ENCODE measurements at regions not wholly inside any gene's neighbourhood (a gene's known extent, or its start where the extent isn't known, plus 50 kb on each side); places are given as distances from the start of the nearest gene placed in this dataset.

DNA sequence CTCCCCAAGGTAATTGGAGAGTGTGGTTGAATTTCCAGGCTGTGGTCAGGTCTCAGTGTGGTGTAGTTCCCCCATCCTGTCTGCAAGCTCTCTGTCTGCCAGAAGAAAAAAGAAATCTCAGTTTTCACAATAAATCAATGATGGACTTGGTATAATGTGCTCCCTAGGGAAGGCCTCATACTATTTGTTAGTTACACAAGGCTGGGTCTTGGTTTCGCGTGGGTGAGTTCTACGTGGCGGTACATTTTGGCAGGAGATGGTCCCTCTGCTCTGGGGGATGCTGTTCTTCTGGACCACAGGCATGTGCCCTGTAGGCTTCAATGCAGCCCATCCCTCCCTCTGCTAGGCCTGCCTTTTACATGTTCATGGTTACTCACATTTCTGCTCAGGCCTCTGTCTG lies 206.4 kb upstream of the PELI2 start:
- H3K27ac ChIP-seq (ENCODE audit: low read depth, low read length): no peak overlapping the region
- H3K9me3 ChIP-seq (ENCODE audit: control insufficient read depth, low read length): no peaks in the 10 kb centered on the region
- H3K4me1 ChIP-seq (ENCODE audit: control insufficient read depth, insufficient read depth, low read length): no peaks in the 10 kb centered on the region
- no peak overlapping the region for H3K9ac ChIP-seq (ENCODE audit: extremely low read depth, low read length, poor library complexity, severe bottlenecking)
- Mint-ChIP-seq H3K27me3 (ENCODE audit: insufficient read depth) (no peaks in the 10 kb centered on the region), H3K4me3 (no peak overlapping the region), H3K27ac (no peak overlapping the region), H3K9me3 (peaks cover 6% of the 10 kb centered on the region), H3K36me3 (ENCODE audit: low read depth) (no peaks in the 10 kb centered on the region), H3K4me1 (peaks cover 4% of the 10 kb centered on the region)
- no peak for DNase-seq
- no peaks in the 10 kb centered on the region for H3K27me3 ChIP-seq (ENCODE audit: control insufficient read depth, insufficient read depth, low read length, poor library complexity, severe bottlenecking)
- TF ChIP-seq, protein P1, sequence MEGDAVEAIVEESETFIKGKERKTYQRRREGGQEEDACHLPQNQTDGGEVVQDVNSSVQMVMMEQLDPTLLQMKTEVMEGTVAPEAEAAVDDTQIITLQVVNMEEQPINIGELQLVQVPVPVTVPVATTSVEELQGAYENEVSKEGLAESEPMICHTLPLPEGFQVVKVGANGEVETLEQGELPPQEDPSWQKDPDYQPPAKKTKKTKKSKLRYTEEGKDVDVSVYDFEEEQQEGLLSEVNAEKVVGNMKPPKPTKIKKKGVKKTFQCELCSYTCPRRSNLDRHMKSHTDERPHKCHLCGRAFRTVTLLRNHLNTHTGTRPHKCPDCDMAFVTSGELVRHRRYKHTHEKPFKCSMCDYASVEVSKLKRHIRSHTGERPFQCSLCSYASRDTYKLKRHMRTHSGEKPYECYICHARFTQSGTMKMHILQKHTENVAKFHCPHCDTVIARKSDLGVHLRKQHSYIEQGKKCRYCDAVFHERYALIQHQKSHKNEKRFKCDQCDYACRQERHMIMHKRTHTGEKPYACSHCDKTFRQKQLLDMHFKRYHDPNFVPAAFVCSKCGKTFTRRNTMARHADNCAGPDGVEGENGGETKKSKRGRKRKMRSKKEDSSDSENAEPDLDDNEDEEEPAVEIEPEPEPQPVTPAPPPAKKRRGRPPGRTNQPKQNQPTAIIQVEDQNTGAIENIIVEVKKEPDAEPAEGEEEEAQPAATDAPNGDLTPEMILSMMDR (conservative IDR thresholded peaks at IDR 0.05): no peak
- no peak overlapping the region for H3K4me3 ChIP-seq (ENCODE audit: low read length)
- no peaks in the 10 kb centered on the region for H3K36me3 ChIP-seq (ENCODE audit: control insufficient read depth, insufficient read depth, low read length)
- 99 to 100% methylated on average over 4 of the region's 4 CpGs for WGBS, 2 experiments (ENCODE audit: insufficient coverage in 1 of 2, insufficient read length in 1 of 2)

DNA sequence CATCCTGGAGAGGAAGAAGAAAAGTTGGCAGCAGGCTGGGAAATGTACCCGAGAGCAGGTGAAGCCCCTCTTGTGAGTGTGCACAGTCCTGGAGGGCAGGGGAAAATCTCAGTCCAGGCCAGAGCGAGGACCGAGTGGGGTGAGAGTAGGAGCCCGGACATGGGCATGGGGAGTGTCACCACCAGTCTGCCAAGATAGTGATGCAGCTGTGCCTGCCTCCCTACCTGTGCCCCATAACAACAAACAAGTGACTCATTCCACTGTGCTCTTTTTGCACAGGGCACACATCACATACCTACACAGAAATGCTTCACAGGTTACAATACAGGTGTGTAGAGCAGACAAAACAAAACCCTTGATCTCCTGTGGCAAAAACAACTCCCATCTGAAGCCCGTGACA lies 205.9 kb upstream of the PELI2 start:
- no peak overlapping the region for H3K27ac Mint-ChIP-seq
- no peak overlapping the region for H3K4me3 ChIP-seq (ENCODE audit: low read length)
- H3K9ac ChIP-seq (ENCODE audit: extremely low read depth, low read length, poor library complexity, severe bottlenecking): no peak overlapping the region
- no peak overlapping the region for H3K27ac ChIP-seq (ENCODE audit: low read depth, low read length)
- no peaks in the 10 kb centered on the region for H3K27me3 ChIP-seq (ENCODE audit: control insufficient read depth, insufficient read depth, low read length, poor library complexity, severe bottlenecking)
- H3K4me1 Mint-ChIP-seq: peaks cover 4% of the 10 kb centered on the region
- TF ChIP-seq, protein P1 (conservative IDR thresholded peaks at IDR 0.05): no peak
- 76 to 91% methylated on average over 3 to 5 of the region's 5 CpGs for WGBS, 2 experiments (ENCODE audit: insufficient coverage in 1 of 2, insufficient read length in 1 of 2)
- no peaks in the 10 kb centered on the region for H3K36me3 Mint-ChIP-seq (ENCODE audit: low read depth)
- no peaks in the 10 kb centered on the region for H3K27me3 Mint-ChIP-seq (ENCODE audit: insufficient read depth)
- H3K9me3 Mint-ChIP-seq: peaks cover 6% of the 10 kb centered on the region
- no peaks in the 10 kb centered on the region for H3K9me3 ChIP-seq (ENCODE audit: control insufficient read depth, low read length)
- no peaks in the 10 kb centered on the region for H3K4me1 ChIP-seq (ENCODE audit: control insufficient read depth, insufficient read depth, low read length)
- no peak for DNase-seq
- no peaks in the 10 kb centered on the region for H3K36me3 ChIP-seq (ENCODE audit: control insufficient read depth, insufficient read depth, low read length)
- H3K4me3 Mint-ChIP-seq: no peak overlapping the region

DNA sequence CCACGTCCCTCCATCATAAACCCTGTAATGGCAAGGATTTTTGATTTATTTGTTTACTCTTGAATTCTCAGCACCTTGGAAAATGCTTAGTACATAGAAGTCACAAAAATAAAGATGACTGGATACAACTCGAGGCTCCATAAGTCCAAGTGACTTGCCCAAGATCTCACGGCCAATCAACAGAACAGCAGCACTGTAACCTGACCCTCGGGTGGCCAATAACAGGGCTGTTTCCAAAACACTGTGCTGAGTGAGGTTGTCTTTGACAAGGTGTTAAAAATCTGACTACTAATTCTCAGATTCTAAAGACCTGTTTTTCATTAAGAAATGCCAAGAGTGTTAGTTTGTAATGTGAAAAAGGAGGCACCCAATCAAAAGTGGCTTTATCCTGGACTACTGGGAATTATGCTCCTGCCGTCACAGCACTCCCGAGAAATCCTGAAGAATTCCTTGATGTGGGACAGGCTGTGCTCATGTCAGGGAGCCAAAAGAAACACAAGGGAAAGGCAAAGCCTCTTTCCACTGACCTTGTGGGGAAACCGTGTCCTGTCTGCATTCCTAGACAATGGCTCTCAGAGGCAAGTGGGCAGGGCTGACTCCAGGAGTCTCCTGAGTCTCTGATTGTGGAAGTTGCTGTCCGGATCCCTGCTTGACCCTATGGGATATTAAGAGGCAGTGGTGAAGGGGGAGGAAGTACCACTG lies 204.7 kb upstream of the PELI2 start:
- TF ChIP-seq, protein P1 (conservative IDR thresholded peaks at IDR 0.05): no peak
- Histone ChIP-seq H3K4me3 (ENCODE audit: low read length) (no peak overlapping the region), H3K36me3 (ENCODE audit: control insufficient read depth, insufficient read depth, low read length) (no peaks in the 10 kb centered on the region), H3K27me3 (ENCODE audit: control insufficient read depth, insufficient read depth, low read length, poor library complexity, severe bottlenecking) (no peaks in the 10 kb centered on the region), H3K4me1 (ENCODE audit: control insufficient read depth, insufficient read depth, low read length) (no peaks in the 10 kb centered on the region), H3K9ac (ENCODE audit: extremely low read depth, low read length, poor library complexity, severe bottlenecking) (no peak overlapping the region), H3K9me3 (ENCODE audit: control insufficient read depth, low read length) (no peaks in the 10 kb centered on the region), H3K27ac (ENCODE audit: low read depth, low read length) (no peak overlapping the region)
- 80 to 86% methylated on average over 4 to 7 of the region's 8 CpGs for WGBS, 2 experiments (ENCODE audit: insufficient coverage in 1 of 2, insufficient read length in 1 of 2)
- H3K4me1 Mint-ChIP-seq: peaks cover 4% of the 10 kb centered on the region
- peaks cover 6% of the 10 kb centered on the region for H3K9me3 Mint-ChIP-seq
- no peak overlapping the region for H3K4me3 Mint-ChIP-seq
- H3K36me3 Mint-ChIP-seq (ENCODE audit: low read depth): no peaks in the 10 kb centered on the region
- H3K27ac Mint-ChIP-seq: no peak overlapping the region
- no peaks in the 10 kb centered on the region for H3K27me3 Mint-ChIP-seq (ENCODE audit: insufficient read depth)
- DNase-seq: no peak
